ENCODE measurements at regions not wholly inside any gene's neighbourhood (a gene's known extent, or its start where the extent isn't known, plus 50 kb on each side); places are given as distances from the start of the nearest gene placed in this dataset.

DNA sequence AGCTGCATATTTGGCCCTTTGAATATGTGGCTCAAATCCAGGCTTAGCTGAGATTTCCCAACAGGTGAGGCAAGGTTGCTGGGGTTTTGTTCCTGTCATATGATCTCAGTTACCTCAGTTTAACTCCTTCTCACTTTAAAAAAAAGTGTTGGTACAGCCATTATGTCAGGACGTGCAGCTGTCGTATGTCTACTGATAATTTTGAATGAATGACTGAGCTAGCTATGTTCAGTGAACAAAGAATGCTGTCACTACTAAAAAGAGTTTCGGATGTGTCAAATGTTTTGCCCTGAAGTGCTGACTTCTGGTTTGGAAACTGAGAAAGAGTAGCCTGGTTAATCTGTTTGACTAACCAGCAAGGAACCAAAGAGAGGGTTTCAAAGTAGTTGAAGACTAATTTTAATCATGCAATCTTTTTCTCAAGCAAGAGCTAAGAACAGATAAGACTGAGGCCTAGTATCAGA lies 106.3 kb upstream of the NR3C1 start:
- DNase-seq (ENCODE audit: low spot score) (no peak), FAIRE-seq (no peak), ATAC-seq (no peak)
- no peak overlapping the region for H3K27ac ChIP-seq (ENCODE audit: extremely low read length, insufficient read depth, low read length)
- H2AFZ ChIP-seq (ENCODE audit: low read length): no peak overlapping the region
- no peak overlapping the region for H3K4me2 ChIP-seq (ENCODE audit: low read depth, low read length)
- no TSS peak for BruUV-seq (replicated peaks)
- WGBS (ENCODE audit: low lambda C conversion rate): 98% methylated on average over 3 of the region's 3 CpGs
- H3K4me3 ChIP-seq (replicated peaks in 1 of 3; ENCODE audit: insufficient read depth in 1 of 3, low read depth in 2 of 3, low read length in 3 of 3): no peak overlapping the region
- peaks cover 42% of the 10 kb centered on the region for H3K4me1 ChIP-seq (ENCODE audit: insufficient read depth, low read length)
- H3K27me3 ChIP-seq (ENCODE audit: control insufficient read depth in 1 of 2, insufficient read depth in 2 of 2, low read length in 2 of 2): no peaks in the 10 kb centered on the region
- H4K20me1 ChIP-seq (ENCODE audit: insufficient read depth, low read length): no peaks in the 10 kb centered on the region
- ChIA-PET POLR2A (no interaction called here), CTCF (ENCODE audit: low intra/inter-chr PET ratio, low total read pairs) (no interaction called here)
- intact Hi-C loops (cut with micrococcal nuclease; ENCODE audit: unreplicated experiment) (loop anchor here (5.0 kb wide), 2 partner anchors 163 to 318 kb away; no protein-coding TSS in a partner anchor), in situ Hi-C loops (cut with HindIII; ENCODE audit: extremely low pct_ligation_motif_present, low pct_unique_long_range_greater_than_20kb) (loop anchor here (5.0 kb wide), 1 partner anchor 83 kb away; no protein-coding TSS in a partner anchor)
- H3K79me2 ChIP-seq (ENCODE audit: insufficient read depth, low read length): no peaks in the 10 kb centered on the region
- peaks cover 8% of the 10 kb centered on the region for H3K9me3 ChIP-seq (ENCODE audit: low read length)
- H3K9ac ChIP-seq (ENCODE audit: insufficient read depth, low read depth, low read length): no peak overlapping the region
- TF ChIP-seq, protein P1, sequence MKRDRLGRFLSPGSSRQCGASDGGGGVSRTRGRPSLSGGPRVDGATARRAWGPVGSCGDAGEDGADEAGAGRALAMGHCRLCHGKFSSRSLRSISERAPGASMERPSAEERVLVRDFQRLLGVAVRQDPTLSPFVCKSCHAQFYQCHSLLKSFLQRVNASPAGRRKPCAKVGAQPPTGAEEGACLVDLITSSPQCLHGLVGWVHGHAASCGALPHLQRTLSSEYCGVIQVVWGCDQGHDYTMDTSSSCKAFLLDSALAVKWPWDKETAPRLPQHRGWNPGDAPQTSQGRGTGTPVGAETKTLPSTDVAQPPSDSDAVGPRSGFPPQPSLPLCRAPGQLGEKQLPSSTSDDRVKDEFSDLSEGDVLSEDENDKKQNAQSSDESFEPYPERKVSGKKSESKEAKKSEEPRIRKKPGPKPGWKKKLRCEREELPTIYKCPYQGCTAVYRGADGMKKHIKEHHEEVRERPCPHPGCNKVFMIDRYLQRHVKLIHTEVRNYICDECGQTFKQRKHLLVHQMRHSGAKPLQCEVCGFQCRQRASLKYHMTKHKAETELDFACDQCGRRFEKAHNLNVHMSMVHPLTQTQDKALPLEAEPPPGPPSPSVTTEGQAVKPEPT (CRISPR knock-in tag; IDR thresholded peaks at IDR 0.05; ENCODE audit: low read depth): no peak
- TF ChIP-seq PCBP1 (IDR thresholded peaks at IDR 0.05; ENCODE audit: borderline replicate concordance, low read depth, low read length) (no peak), ZNF10 (CRISPR knock-in tag; IDR thresholded peaks at IDR 0.05; ENCODE audit: borderline replicate concordance, low read depth) (no peak), KDM4B (CRISPR knock-in tag; IDR thresholded peaks at IDR 0.05) (no peak), ESRRA (CRISPR knock-in tag; IDR thresholded peaks at IDR 0.05; ENCODE audit: low read depth) (no peak)
- H3K36me3 ChIP-seq (replicated peaks in 1 of 2; ENCODE audit: control insufficient read depth in 1 of 2, insufficient read depth in 2 of 2, low read length in 2 of 2): no peaks in the 10 kb centered on the region

All from HepG2 (cell line).